NCI-H748 treated with DMSO at 0.1 percent for 48 hours (cell line): ENCODE measurements at regions not wholly inside any gene's neighbourhood (a gene's known extent, or its start where the extent isn't known, plus 50 kb on each side); places are given as distances from the start of the nearest gene placed in this dataset.
A peak's percentile ranks its signal among the peaks of the same experiment; 100 is the strongest.

Experiments
- DNase-seq: peaks from one replicate; lab custom pipeline; 2025; lab: John Stamatoyannopoulos, UW

- no peak for DNase-seq
Observed at GRCh38 chr14:58846682-58847465, 209.1 kb downstream of the DACT1 start.

DNA sequence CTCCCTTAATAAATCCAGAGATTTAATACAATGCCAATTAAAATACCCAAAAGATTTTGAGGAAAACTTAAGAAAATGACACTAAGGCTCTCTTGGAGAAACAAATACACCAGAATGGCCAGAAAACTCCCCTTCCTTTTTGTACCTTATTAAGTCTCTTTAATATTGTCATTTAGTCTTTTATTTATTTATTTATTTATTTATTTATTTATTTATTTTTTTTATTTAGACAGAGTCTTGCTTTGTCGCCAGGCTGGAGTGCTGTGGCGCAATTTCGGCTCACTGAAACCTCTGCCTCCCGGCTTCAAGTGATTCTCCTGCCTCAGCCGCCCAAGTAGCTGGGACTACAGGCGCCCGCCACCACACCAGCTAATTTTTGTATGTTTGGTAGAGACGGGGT lies 210.6 kb downstream of the DACT1 start:
- DNase-seq: no peak

GRCh38 chr14:58849601-58850000 lies 211.8 kb downstream of the DACT1 start:
- no peak for DNase-seq

GRCh38 chr14:58850011-58850410 lies 212.2 kb downstream of the DACT1 start:
- DNase-seq: no peak

- no peak for DNase-seq
Observed at GRCh38 chr14:58861586-58861985, 223.8 kb downstream of the DACT1 start.

DNA sequence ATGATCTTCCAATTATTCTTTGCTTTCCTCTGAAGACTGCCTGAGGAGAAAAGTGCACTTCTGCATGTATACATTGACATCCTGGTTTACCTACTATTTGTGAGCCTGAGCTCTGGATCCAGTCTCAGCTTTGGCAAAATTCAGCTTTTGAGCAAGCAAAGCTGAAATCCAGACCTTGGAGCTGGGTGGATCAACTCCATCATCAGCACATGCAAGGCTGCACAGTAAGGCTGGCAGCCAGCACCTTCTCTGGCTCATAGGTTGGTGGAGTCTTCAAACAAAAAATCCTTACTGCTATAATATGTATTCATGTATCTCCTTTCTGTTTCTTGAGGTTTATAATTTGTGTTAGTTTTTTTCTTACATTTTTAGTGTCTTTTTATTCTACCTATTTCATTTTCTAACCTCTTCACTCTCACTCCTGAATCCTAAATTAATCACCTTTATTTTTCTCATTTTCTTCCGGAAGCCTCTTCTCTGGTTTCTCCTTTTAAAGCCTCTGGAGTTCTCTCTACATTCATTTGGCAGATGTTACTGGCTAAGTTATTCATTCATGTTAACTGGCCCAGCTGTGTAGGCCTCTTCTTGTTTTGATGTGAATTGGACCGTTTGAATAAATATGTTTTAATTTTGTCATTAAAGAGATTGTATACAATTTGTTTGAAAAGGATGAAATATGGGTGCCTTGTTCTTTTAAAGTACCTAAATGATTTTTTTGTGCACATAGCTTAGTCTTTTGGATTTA lies 224.8 kb downstream of the DACT1 start:
- DNase-seq: no peak

GRCh38 chr14:58863661-58864345 lies 226.0 kb downstream of the DACT1 start:
- DNase-seq: no peak

GRCh38 chr14:58864751-58865513 lies 227.2 kb downstream of the DACT1 start:
- DNase-seq: no peak

- DNase-seq: no peak
Observed at GRCh38 chr14:58865514-58866281, 227.9 kb downstream of the DACT1 start.

- no peak for DNase-seq
Observed at GRCh38 chr14:58866391-58866790, 228.6 kb downstream of the DACT1 start.

DNA sequence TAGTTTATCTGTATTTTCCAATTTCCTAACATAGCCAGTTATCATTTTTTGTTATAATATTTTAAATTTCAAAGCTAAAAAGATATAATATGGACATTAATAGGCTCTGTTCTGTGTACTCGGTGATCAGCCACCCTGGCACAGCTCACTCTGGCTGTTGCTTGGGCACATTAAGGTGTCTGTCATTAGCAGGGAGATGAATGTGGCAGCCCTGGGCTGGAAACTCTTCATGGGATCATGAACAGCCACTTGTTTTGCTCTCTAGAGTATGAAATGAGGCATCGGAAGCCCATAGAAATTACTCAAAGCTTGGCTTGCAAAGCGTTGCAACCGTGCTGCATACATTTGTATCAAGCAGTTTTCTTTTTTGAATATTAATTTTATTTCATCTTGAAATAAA lies 233.2 kb downstream of the DACT1 start:
- no peak for DNase-seq

DNA sequence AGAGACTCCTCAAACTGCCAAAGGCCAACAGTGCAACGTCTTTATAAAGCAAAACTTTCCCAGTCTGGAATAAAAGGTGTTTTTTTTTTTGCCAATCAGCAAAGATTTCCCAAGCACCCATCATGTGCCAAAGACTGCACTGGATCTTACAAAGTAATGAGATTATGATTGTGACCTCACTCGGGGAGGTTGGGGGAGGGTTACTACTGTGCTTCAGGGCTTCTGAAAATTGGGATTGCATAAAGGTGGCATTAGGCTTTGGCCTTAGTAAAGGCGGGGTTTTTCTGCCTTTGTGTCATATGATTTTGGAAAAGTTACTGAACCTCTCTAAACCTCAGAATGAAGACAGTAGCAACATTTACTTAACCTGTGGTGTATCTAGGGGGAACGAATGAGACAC lies 233.8 kb downstream of the DACT1 start:
- no peak for DNase-seq

DNA sequence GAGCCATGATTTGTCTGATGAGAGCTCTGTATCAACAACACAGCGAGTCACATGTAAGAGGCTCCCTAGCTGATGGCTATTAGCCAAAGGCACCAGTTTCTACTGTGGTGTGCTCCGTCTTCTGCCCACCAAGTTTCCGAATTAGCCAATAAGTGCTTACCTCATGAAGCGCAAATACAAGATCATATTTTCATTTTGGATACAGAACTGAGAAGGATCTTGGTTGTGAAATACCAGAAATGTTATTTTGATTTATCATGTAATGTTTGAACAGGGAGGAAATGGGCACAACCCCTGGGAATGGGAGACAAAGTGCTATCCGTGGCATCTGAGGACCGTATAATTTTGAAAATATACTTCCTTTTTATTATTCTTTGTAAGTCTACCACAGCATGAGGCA lies 234.3 kb downstream of the DACT1 start:
- DNase-seq: no peak

- peak; percentile 73 for DNase-seq
Observed at GRCh38 chr14:58873228-58873953, 235.6 kb downstream of the DACT1 start.

GRCh38 chr14:58875613-58876012 lies 237.9 kb downstream of the DACT1 start:
- no peak for DNase-seq

- DNase-seq: no peak
Observed at GRCh38 chr14:58876608-58877007, 238.8 kb downstream of the DACT1 start.

DNA sequence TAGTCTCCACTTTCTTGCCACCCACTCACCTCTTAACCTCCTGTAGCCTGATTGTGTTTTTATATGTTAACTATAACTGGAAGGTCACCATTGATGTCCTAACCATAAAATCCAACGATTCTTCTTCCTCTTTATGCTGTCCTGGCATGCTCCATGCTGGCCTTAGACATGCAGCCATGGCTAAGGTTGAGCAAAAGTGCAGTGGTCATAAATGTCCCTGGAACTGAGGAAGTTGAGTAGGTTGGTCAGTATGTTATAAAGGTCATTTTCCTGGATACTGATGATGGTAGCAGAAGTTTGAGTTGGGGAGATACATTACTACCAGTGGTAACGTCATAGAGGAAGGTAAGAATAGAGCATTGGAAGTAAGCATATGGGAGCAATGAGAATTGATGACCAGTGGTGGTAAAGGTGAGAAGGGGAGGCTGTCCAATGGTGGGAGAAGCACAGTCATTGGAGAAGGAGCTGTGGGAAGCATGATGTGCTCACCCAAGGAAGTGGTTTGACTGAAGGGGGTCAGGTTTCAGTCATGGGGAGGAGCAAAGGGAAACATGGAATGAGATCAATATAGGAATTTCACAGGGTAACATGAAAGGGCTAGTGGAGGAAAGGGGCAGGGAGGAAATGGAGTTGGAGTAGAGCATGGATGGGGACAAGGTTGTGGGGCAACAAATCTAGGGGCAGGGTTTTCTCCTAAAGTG lies 240.8 kb downstream of the DACT1 start:
- no peak for DNase-seq

GRCh38 chr14:58881433-58881832 lies 243.7 kb downstream of the DACT1 start:
- peak; percentile 56 for DNase-seq

DNA sequence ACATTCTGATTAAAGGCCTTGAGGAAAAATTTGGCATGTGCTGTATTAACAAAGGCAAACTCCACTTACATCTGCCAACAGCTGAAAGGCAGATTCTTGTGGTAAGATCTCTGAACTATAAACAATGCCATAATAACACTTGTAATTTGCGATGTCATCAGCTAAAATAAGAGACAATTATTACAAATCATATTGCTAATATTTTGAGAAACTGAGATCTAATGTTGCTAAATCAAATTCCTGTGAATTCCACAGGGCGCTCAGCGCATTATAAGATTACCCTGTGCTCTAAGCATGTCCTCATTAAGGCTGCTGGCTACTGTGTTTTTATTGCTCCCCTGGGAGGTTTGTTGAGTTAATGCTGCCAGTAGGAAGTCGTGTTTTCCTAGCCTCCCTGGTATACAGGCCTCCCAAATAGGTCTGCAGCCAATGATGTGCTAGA lies 244.8 kb downstream of the DACT1 start:
- no peak for DNase-seq

DNA sequence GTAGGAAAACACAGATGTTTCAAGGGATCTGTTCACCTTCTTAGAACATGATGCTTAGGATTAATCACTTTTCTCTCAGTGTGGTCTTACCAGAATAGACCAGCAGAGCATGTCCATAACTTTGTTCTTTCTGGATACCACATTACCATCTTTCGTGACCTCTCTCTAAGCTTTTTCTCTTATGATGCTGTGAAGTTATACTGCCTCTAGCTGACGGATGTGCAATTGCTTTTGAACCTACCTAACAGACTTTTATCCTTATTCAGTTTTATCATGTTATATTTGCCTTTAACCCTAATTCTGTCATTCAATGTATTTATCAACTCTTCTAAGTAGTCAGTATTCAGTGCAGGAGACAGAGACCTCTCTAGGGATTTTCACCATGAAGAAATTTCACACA lies 246.7 kb downstream of the DACT1 start:
- no peak for DNase-seq
